Pons (tissue), 1 donor: ENCODE measurements at regions not wholly inside any gene's neighbourhood (a gene's known extent, or its start where the extent isn't known, plus 50 kb on each side); places are given as distances from the start of the nearest gene placed in this dataset.

Experiments used
- DNase-seq: peaks from one replicate; pipeline ENCODE4 v3.0.0-alpha.2; 2016; ENCODE audit warnings: low spot score

DNA sequence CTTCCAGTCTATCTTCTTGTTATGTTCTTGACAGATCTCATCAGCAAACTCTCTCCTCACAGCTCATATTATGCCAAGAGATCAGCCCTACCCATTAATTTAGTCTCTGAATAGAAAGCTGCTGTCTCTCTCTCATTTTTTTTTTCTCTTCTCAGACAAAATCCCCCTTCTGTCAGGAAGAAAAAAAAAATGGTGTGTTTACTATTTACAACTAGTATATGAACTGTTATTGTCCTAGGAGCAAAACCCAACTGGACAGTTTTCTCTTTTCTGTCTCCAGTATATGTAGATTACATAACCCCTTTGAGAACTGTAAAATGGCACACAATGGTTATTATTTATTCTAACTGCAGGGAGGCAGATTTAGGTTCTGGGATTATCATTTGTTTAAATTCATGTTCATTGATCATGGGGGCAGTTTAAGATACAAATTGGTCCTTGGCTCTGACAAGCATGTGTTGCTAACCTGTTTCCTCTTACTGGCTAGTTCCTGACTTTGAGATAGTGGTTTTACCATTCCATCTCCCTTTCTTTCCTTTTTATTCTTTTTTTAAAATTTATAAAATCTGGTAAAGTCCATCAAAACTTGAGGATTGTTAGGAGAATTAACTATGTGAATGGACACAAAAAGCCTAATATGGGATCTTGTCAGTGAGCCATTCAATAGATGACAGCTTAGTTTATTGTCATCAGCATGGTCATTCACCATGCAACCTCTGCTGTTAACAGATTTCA is 210.0 kb upstream of the PAPPA start:
- DNase-seq, result no peak

DNA sequence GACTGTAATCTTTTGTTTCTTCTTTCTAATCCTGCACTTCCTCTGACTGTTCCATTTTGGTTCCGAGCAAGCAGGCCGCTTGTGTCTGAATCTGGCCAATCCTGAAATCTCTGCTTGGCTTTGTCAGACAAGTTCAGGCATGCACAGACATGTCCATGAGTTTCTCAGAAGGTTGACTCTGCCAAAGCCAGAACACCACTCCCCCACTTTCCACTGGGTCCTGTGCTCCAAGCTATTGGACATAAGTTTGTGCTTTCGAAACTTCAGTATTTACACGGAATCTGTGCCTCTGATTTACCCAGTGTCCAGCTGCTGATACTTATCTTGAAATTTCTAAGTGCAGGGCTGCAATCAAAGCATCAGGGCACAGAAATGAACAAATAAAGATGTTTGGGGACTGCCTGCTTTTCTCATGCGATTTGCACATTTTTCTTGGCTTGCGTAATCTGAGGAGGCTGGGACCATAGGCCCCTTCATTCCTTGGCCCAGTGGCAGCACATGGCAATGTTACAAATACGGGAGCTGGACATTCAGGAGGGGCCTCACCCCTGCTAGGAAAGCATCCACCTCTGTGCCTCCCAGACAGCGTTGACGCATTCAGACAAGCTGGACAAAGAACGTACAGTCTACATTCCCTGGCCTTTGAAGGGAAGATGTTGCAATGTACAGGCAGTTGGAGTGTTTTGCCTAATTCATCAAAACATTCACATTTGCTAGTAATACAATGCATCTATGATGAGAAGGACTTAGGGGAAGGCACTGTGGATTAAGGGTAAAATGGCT is 209.2 kb upstream of the PAPPA start:
- no peak for DNase-seq

- DNase-seq, result no peak
Observed at GRCh38 chr9:115945009-115945431, 208.6 kb upstream of the PAPPA start.

DNA sequence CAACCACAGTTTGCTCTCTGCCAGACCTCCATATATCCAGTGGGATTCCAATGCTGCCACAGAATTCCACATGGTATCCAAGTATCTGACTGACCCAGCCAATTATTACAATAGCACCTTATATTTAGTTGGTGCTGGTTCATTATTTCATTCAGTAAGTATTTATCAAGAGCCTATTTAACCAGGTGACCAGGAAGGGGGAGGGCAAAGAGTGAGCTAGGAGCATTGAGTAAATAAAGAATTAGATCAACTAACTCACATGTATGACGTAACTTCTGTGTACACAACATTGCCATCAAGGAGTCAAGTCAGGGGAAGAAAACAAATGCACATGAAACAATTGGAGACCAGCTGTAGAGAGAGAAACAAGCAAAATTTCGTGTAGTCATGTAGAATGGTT is 207.1 kb upstream of the PAPPA start:
- no peak for DNase-seq

DNA sequence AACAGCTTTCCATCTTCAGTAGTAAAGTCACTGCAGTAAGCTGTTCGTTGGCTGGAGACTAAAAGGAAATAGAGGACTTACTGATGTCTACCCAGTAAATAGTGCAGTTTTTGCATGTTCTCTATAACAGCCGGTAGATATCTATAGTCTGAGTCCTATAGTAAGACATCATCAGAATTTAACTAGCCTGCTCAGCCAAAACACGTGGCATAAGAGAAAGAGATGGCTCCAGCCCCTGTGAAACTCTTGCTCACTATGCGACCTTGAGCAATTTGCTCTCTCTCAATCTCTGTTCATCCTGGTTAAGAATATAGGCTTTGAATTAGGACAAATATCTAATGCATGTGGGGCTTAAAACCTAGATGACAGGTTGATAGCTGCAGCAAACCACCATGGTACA is 201.6 kb upstream of the PAPPA start:
- no peak for DNase-seq

DNA sequence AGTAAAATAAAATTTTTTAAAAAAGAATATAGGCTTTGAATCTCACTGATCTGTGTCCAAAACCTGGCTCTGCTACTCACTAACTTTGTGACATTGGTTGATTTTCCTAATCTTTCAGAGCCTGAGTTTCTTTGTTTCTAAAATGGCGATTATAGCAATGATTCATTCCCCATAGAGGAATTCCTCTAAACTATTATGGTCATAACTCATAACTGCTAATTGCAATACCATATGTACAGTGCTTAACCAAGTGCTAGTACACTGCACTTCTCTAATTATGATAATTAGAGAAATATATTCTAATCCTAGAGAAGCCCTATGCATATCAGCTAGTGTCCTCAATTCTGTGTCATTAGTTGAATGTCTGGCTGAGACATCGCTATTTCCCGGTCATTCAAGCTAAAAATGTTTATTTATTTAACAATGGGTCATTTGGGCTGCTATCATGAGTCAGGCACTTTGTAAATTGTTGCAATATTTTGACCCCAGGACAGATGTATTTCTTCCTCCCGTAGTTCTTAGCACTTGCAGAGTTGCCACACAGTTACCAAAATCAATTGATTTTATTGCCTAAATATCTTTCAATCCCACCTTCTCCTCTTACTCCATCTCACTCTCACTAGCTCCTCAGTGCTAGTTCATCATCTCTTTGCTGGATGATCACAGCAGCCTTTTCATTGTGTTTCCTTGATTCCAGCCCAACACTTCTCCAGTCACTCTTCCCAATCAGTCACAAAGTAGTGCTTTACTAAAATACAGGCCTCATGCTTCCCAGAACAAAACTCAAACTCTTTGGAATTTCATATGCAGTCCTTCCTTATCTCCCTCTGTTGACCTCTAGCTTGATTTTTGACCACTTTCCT is 200.9 kb upstream of the PAPPA start:
- no peak for DNase-seq

DNA sequence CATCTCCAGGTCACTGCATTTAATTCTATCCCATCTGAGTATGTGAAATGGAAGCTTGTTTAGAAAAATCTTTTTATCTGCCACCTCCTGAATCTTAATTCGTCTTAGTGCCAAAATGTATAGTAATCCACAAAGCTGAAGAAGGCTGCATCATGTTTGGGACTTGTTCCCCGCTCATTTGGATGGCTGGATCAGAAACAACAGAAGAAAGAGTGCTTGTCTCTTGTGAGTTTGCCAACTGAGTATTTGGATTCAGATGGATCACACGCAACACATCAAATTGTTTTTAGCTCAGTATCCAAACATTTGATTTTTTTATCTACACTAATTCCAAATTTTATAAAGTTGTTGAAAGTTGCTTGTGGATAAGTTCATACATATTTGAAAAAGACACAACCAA is 197.2 kb upstream of the PAPPA start:
- DNase-seq, result no peak

DNA sequence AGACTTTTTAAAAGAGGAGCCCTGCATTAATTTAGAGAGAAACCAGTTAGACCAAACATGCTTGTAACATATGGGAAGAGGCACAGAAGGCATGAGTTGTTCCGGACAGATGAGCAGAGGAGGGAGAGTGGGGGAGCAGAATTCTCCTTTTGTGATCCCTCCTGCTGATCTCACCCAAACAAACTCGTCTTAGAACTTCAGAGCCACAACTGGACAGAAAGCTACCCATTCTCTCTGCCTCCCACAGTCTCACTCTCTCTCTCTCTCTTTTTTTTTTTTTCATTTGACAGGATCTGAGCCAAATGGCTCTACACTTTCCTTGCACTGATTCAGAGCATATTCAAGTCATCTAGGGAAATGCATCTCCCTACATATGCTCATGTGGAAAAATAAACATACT is 196.0 kb upstream of the PAPPA start:
- no peak for DNase-seq

DNA sequence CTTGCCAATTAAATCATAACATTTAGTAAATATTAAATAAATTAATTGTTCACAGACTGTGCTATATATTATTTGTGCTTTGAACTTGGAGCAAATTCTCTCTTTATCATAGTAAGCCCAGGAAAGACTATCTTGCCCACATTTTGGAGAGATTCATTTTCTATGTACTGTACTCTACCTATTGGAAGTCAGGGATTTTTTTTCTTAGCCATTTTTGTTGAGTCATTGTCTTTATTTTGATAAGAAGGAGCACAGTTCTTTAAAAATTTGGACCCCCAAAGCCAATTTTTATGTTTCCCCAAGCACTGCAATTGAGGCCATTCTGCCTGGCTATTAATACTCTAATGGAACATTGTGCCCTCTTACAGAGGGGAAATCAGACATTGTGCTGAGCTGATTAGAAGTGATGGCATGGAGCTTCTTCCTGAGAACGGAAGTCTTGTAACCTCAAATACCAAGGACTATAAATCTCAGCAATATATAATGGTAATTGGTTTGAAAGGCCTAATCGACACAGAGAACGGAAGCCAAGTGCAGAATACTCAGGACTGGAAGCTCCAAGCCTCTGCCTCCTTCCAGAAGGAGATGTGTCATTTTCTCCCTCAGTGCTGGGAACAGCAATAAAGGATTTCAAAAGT is 188.8 kb upstream of the PAPPA start:
- no peak for DNase-seq

DNA sequence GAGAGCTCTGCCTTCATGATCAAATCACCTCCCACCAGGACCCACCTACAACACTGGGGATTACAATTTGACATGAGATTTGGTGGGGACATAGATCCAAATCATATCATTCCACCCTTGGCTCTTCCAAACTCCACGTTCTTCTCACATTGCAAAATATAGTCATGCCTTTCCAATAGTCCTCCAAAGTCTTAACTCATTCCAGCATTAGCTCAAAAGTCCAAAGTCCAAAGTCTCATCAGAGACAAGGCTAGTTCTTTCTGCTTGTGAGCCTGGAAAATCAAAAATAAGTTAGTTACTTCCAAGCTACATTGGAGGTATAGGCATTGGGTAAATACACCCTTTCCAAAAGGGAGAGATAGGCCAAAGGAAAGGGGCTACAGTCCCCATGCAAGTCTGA is 186.9 kb upstream of the PAPPA start:
- no peak for DNase-seq

DNA sequence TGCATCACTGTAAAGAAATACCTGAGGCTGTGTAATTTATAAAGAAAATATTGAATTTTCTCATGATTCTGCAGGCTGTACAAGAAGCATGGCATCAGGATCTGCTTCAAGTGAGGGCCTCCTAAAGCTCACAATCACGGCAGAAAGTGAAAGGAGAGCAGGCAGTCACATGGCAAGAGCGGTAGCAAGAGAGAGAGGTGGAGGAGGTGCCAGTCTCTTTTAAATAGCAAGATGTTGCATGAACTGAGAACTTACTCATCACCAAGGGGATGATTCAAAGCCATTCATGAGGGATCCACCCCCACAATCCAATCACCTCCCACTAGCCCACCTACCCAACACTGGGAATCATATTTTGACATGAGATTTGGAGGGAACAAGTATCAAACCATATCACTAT is 184.5 kb upstream of the PAPPA start:
- no peak for DNase-seq

- no peak for DNase-seq
Observed at GRCh38 chr9:115972362-115972761, 181.2 kb upstream of the PAPPA start.

DNA sequence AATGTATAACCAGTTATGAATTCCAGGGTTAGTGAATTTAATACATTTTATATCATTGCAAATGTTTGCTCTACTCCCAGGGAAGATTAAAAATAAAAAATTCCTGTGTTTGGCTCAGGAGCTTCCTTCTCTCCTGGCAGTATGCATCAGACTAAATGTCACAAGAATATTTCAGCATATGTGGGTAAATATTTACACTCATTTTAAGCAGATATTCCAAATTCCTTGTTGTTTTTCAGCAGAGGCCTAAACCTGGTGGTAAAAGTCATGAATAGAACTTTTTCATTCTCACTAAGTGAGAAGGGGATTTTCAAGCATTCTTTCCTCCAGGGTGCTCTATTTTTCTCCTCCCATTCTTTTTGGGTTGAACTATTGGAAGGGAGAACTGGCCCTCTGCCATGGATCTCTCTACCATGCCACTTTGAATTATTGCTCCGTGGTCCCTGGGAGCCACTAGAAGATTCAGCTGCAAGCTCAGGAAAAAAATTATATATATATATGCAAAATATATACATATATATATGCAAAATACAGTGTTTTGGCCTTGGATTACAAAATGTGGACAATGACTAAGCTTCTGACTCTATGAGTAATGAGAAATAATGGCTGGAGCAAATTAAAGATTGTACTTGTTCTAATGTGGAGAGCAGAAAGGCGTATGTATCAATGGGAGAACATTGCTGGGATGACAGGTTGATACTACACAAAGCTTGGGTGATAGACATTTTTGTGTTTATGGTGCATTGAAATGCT is 180.6 kb upstream of the PAPPA start:
- DNase-seq, result no peak

DNA sequence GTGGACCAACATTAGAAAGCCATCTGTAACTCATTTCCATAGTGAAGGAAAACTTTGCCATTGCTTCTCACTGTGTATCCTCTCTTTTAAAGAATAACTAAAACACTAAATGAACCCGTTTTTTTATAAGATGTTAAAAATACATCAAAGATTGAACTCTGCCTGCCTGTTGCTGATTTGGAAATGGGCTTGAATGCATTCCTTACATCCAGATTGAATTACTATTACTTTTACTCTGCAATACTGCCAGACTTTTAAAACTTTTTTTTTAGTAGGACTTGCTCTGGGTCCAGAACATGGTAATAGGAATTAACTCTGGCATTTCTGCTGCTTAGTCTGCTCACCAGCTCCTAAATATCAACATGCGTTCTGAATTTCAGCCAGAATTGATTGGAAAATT is 176.8 kb upstream of the PAPPA start:
- no peak for DNase-seq

- no peak for DNase-seq
Observed at GRCh38 chr9:115978091-115978490, 175.5 kb upstream of the PAPPA start.

DNA sequence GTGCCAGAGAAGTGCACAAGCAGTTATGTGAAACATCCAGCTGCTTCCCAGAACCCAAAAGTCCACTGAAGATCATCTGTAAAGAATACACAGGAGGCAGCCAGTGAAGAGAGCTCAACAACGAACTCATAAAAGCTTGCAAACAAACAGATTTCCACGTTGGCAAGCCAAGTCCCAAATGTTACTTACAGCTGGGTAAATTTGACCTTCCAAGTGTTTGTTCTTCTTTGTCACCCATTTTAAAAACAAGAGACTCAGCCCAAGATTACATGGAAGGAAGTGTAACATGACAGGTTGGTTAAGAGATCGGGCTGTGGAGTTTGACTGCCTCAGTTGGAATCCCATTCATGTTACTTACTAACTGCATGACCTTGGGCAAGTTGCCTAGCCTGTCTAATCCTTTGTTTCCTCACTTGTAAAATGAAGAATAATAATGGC is 174.9 kb upstream of the PAPPA start:
- no peak for DNase-seq

DNA sequence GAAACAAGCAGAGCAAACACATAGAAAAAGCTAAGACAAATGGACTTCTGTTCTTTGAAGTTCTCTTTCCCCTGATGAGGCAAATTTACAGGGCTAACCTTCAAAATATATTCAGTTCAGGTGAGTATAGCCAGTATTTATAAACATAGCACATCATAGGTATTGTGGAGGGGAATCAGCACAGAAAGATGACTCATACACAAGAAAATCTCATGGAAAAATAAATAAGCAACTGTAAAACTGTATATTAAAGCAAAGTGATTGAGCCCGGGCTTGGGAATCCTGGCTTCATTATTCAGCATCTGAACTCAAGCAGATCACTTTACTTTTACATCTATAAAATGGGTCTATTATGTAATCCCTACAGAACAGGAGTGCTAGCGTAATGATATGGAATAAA is 173.5 kb upstream of the PAPPA start:
- DNase-seq, result no peak

GRCh38 chr9:115980502-115980901 is 173.1 kb upstream of the PAPPA start:
- DNase-seq, result no peak

GRCh38 chr9:115980976-115981375 is 172.6 kb upstream of the PAPPA start:
- no peak for DNase-seq

DNA sequence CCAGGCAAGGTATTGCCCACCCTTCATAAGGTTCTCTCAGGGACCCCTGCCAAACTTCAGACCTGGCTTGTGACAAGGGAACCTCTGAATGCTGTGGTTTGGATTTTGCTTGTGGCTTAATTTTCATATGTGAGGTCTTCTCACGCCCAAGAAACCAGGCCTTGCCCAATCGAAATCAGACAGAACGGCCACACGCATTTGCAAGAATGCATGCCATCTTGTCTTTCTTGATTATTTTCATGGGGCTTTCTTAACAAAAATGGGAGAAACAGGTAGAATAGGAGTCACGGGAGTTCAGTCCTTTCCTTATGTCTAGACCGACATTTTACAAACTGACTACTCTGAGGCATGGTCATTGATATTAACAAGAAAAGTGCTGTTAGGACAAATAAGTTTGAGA is 170.2 kb upstream of the PAPPA start:
- no peak for DNase-seq

GRCh38 chr9:115985657-115986056 is 167.9 kb upstream of the PAPPA start:
- no peak for DNase-seq
